ENCODE measurements at regions not wholly inside any gene's neighbourhood (a gene's known extent, or its start where the extent isn't known, plus 50 kb on each side); places are given as distances from the start of the nearest gene placed in this dataset.
A peak's percentile ranks its signal among the peaks of the same experiment; 100 is the strongest.

GRCh38 chr2:18701546-18701945, 112.2 kb upstream of the NT5C1B start:
- ATAC-seq: no peak
- Histone ChIP-seq H3K36me3 (no peaks in the 10 kb centered on the region), H3K27ac (no peak overlapping the region), H3K4me1 (peaks cover 0 to 31% (median 12%) of the 10 kb centered on the region in 9 donors), H3K4me3 (no peak overlapping the region), H3K9me3 (peaks cover 0 to 7% (median 0%) of the 10 kb centered on the region in 11 donors), H3K27me3 (no peaks in the 10 kb centered on the region)
- DNase-seq: no peak
- no peak for TF ChIP-seq CTCF (IDR thresholded peaks at IDR 0.05)
- intact Hi-C loops (cut with DNase I): no loop called here
- 41 to 63% methylated on average over 2 of the region's 2 CpGs for WGBS, 2 donors

- Histone ChIP-seq H3K27ac (no peak overlapping the region), H3K36me3 (no peaks in the 10 kb centered on the region), H3K4me1 (peaks cover 0 to 10% (median 0%) of the 10 kb centered on the region in 9 donors), H3K4me3 (no peak overlapping the region), H3K27me3 (no peaks in the 10 kb centered on the region), H3K9me3 (peaks cover 0 to 6% (median 0%) of the 10 kb centered on the region in 11 donors)
- no peak for DNase-seq
- ATAC-seq: no peak
- WGBS, 2 donors: 74 to 79% methylated on average over 6 of the region's 6 CpGs
- TF ChIP-seq CTCF (IDR thresholded peaks at IDR 0.05): peak in 2 of 9 donors; percentile 9 to 14
- intact Hi-C loops (cut with DNase I): no loop called here
Measured at GRCh38 chr2:18690342-18690741, 101.0 kb upstream of the NT5C1B start.

- Histone ChIP-seq H3K27me3 (no peaks in the 10 kb centered on the region), H3K27ac (no peak overlapping the region), H3K36me3 (no peaks in the 10 kb centered on the region), H3K4me3 (no peak overlapping the region), H3K4me1 (peaks cover 0 to 10% (median 0%) of the 10 kb centered on the region in 9 donors), H3K9me3 (no peaks in the 10 kb centered on the region)
- ATAC-seq: no peak
- WGBS, 2 donors: 68 to 74% methylated on average over 2 of the region's 2 CpGs
- intact Hi-C loops (cut with DNase I): no loop called here
- no peak for TF ChIP-seq CTCF (IDR thresholded peaks at IDR 0.05)
- DNase-seq: no peak
Measured at GRCh38 chr2:18684206-18685038, 95.1 kb upstream of the NT5C1B start.

DNA sequence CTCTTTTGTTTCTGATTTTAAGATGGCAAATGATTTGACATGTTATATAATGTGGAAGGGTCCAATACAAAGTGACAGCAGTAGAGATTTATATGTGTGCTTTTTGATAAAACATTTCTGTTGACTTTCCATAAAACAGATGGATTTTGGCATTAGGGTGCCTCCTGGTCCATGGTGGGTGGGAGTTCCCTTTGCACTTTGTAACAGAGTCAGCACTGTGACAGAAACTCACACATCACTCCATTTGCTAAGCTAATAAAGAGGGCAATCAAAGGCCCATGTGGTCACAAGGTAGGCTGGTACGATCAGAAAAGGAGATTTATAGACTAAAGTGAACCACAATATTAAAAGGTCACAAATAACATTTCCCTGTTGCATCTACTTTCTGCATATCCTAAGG, 93.3 kb upstream of the NT5C1B start:
- Histone ChIP-seq H3K27me3 (no peaks in the 10 kb centered on the region), H3K36me3 (no peaks in the 10 kb centered on the region), H3K4me3 (no peak overlapping the region), H3K4me1 (peaks cover 0 to 10% (median 0%) of the 10 kb centered on the region in 9 donors), H3K27ac (no peak overlapping the region), H3K9me3 (no peaks in the 10 kb centered on the region)
- WGBS, 2 donors: 93 to 94% methylated on average over 1 of the region's 1 CpG
- no peak for ATAC-seq
- intact Hi-C loops (cut with DNase I): no loop called here
- no peak for DNase-seq
- no peak for TF ChIP-seq CTCF (IDR thresholded peaks at IDR 0.05)

All from heart right ventricle (tissue), 16 donors.